Thyroid gland (tissue), 4 donors: ENCODE measurements at regions not wholly inside any gene's neighbourhood (a gene's known extent, or its start where the extent isn't known, plus 50 kb on each side); places are given as distances from the start of the nearest gene placed in this dataset.

Experiments used
- CTCF ChIP-seq, 6 experiments: fragments of 200-600 bp in 3 of 6; fragments of 450-650 bp in 3 of 6; sonication (generic) in 3 of 6; IDR thresholded peaks; one replicate each; pipeline ENCODE4 v1.5.1; 2016 to 2019; ENCODE audit warnings: antibody characterized with exemption in 6 of 6, mild to moderate bottlenecking in 2 of 6, inconsistent platforms in 1 of 6, moderate library complexity in 1 of 6
- POLR2A ChIP-seq, 2 donors: fragments of 450-650 bp; IDR thresholded peaks; one replicate each; pipeline ENCODE4 v1.6.1; 2017; ENCODE audit warnings: antibody characterized with exemption in 2 of 2, mild to moderate bottlenecking in 2 of 2, moderate library complexity in 1 of 2

GRCh38 chr21:27722095-27722494 lies 755.2 kb upstream of the ADAMTS5 start:
- TF ChIP-seq POLR2A (IDR thresholded peaks at IDR 0.05) (no peak), CTCF (IDR thresholded peaks at IDR 0.05) (no peak)
